Omental fat pad (tissue), 3 donors: ENCODE measurements at regions not wholly inside any gene's neighbourhood (a gene's known extent, or its start where the extent isn't known, plus 50 kb on each side); places are given as distances from the start of the nearest gene placed in this dataset.

Experiments
- ATAC-seq: fragments of 150-250 bp; one replicate; pipeline ENCODE4 v1.9.1; 2016; ENCODE audit warnings: mild to moderate bottlenecking, moderate library complexity; ENCODE audit not compliant: low FRiP score
- DNase-seq: peaks from one replicate; pipeline ENCODE4 v3.0.0-alpha.2; 2019; ENCODE audit warnings: low spot score
- CTCF ChIP-seq, 3 donors: fragments of 450-650 bp; IDR thresholded peaks; one replicate each; pipeline ENCODE4 v1.5.1; 2016 to 2017; ENCODE audit warnings: antibody characterized with exemption in 3 of 3, mild to moderate bottlenecking in 3 of 3, moderate library complexity in 2 of 3

- ATAC-seq (no peak), DNase-seq (no peak)
- TF ChIP-seq CTCF (IDR thresholded peaks at IDR 0.05) = no peak
Observed at GRCh38 chr1:238953448-238954010, 432.8 kb upstream of the CHRM3 start.

GRCh38 chr1:238951809-238952208 lies 434.6 kb upstream of the CHRM3 start:
- ATAC-seq (no peak), DNase-seq (no peak)
- TF ChIP-seq CTCF (IDR thresholded peaks at IDR 0.05) = no peak

- DNase-seq (no peak), ATAC-seq (no peak)
- TF ChIP-seq CTCF (IDR thresholded peaks at IDR 0.05) = no peak
Observed at GRCh38 chr1:238950784-238951183, 435.6 kb upstream of the CHRM3 start.

DNA sequence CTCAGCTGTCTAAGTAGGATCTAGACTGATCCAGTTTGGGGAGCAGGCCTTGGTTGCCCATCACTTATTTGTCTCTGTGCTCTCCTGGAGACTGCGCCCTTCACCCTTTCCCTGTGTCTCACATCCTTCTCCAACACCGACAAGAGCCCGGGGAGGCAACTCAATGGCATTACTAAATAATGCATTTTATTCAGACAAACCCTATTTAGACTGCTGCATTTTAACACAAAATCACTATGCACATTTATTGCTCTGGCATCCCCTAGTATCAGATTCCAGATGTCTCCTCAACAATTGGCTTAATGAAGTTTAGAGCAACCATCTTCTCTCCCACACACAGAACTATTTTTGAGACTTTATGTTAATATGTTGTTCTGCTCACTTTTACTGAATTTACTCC lies 436.4 kb upstream of the CHRM3 start:
- DNase-seq = no peak
- no peak for TF ChIP-seq CTCF (IDR thresholded peaks at IDR 0.05)
- ATAC-seq = no peak

- ATAC-seq (no peak), DNase-seq (no peak)
Observed at GRCh38 chr1:238944028-238944427, 442.3 kb upstream of the CHRM3 start.

DNA sequence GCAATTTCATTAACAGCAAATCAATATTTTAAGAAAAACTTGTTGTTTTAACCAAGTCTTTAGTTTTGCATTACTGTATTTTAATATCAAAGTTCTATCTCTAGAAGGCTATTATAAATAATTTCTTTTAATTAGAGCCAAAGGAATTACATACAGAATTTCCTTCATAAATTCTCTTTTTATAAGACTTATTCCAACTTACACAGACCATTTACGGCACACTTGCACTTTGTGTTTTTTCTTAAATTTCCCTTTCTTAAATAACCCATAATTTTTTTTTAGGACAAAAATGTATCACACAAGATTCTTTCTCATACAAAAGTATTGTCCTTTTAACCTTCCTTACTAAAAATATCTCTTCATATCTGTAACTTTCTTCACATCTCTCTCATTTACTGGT lies 458.5 kb upstream of the CHRM3 start:
- TF ChIP-seq CTCF (IDR thresholded peaks at IDR 0.05) = no peak
- no peak for ATAC-seq
- no peak for DNase-seq

More at GRCh38 chr1:238944028-238944427, 442.3 kb upstream of the CHRM3 start:
- TF ChIP-seq CTCF (IDR thresholded peaks at IDR 0.05) = no peak

- DNase-seq = no peak
- ATAC-seq = no peak
- TF ChIP-seq CTCF (IDR thresholded peaks at IDR 0.05) = no peak
Observed at GRCh38 chr1:238916828-238917227, 469.5 kb upstream of the CHRM3 start.
